SK-N-SH treated with all-trans-retinoic acid at 6 μM for 48 hours (cell line): ENCODE measurements at regions not wholly inside any gene's neighbourhood (a gene's known extent, or its start where the extent isn't known, plus 50 kb on each side); places are given as distances from the start of the nearest gene placed in this dataset.

Experiments used
- ATAC-seq: fragments of 200-7000 bp; cut with Tn5 transposase; 3 replicates; pipeline ENCODE4 v1.9.1; 2020; ENCODE audit warnings: mild to moderate bottlenecking, moderate library complexity
- ARNTL ChIP-seq: fragments of 450-650 bp; formaldehyde crosslinking; IDR thresholded peaks from 2 replicates; pipeline ENCODE4 v1.5.0; 2020; ENCODE audit warnings: low read depth, mild to moderate bottlenecking, moderate library complexity, borderline replicate concordance
- BACH2 ChIP-seq: fragments of 250-450 bp; sonication (Bioruptor Pico); IDR thresholded peaks from 2 replicates; pipeline ENCODE4 v1.9.0; 2021; ENCODE audit warnings: mild to moderate bottlenecking, borderline replicate concordance
- CREB5 ChIP-seq: fragments of 250-450 bp; sonication (Bioruptor Pico); IDR thresholded peaks from 2 replicates; pipeline ENCODE4 v1.5.1; 2020; ENCODE audit warnings: low read depth, mild to moderate bottlenecking, moderate library complexity
- CSRNP3 ChIP-seq: fragments of 250-450 bp; sonication (Bioruptor Pico); IDR thresholded peaks from 2 replicates; pipeline ENCODE4 v1.5.1; 2021; ENCODE audit warnings: mild to moderate bottlenecking, moderate library complexity
- ESRRG ChIP-seq: fragments of 250-450 bp; sonication (Bioruptor Pico); IDR thresholded peaks from 2 replicates; pipeline ENCODE4 v1.6.1; 2021; ENCODE audit warnings: mild to moderate bottlenecking
- ISL1 ChIP-seq: fragments of 250-450 bp; sonication (Bioruptor Pico); IDR thresholded peaks from 2 replicates; pipeline ENCODE4 v2.1.2; 2022; ENCODE audit warnings: mild to moderate bottlenecking, moderate library complexity
- OSR1 ChIP-seq: fragments of 250-450 bp; sonication (Bioruptor Pico); IDR thresholded peaks from 2 replicates; pipeline ENCODE4 v1.8.0; 2022; ENCODE audit warnings: moderate library complexity, mild to moderate bottlenecking, inconsistent platforms
- PATZ1 ChIP-seq: fragments of 250-450 bp; sonication (Bioruptor Pico); IDR thresholded peaks from 2 replicates; pipeline ENCODE4 v1.8.0; 2020; ENCODE audit warnings: mild to moderate bottlenecking, moderate library complexity, borderline replicate concordance
- PPARA ChIP-seq: fragments of 250-450 bp; sonication (Bioruptor Pico); IDR thresholded peaks from 2 replicates; pipeline ENCODE4 v1.5.0; 2020; ENCODE audit warnings: mild to moderate bottlenecking, borderline replicate concordance
- RARB ChIP-seq: fragments of 250-450 bp; sonication (Bioruptor Pico); IDR thresholded peaks from 2 replicates; pipeline ENCODE4 v1.8.0; 2021; ENCODE audit warnings: mild to moderate bottlenecking, moderate library complexity
- SNAI2 ChIP-seq: fragments of 250-450 bp; sonication (Bioruptor Pico); IDR thresholded peaks from 2 replicates; pipeline ENCODE4 v1.5.0; 2020; ENCODE audit warnings: mild to moderate bottlenecking, moderate library complexity
- TCF4 ChIP-seq: fragments of 250-450 bp; sonication (Bioruptor Pico); IDR thresholded peaks from 2 replicates; pipeline ENCODE4 v1.8.0; 2021; ENCODE audit warnings: mild to moderate bottlenecking, moderate library complexity, borderline replicate concordance
- ZC3H10 ChIP-seq: fragments of 250-450 bp; sonication (Bioruptor Pico); IDR thresholded peaks from 2 replicates; pipeline ENCODE4 v1.5.1; 2021; ENCODE audit warnings: mild to moderate bottlenecking, moderate library complexity
- ZFP3 ChIP-seq: fragments of 250-450 bp; sonication (Bioruptor Pico); IDR thresholded peaks from 2 replicates; pipeline ENCODE4 v1.5.0; 2020; ENCODE audit warnings: mild to moderate bottlenecking, moderate library complexity
- ZFP30 ChIP-seq: fragments of 450-650 bp; formaldehyde crosslinking; IDR thresholded peaks from 2 replicates; pipeline ENCODE4 v1.5.0; 2022; ENCODE audit warnings: mild to moderate bottlenecking, moderate library complexity
- ZNF565 ChIP-seq: fragments of 450-650 bp; formaldehyde crosslinking; conservative IDR thresholded peaks from 2 replicates; pipeline ENCODE4 v1.5.0; 2020; ENCODE audit warnings: low read depth, mild to moderate bottlenecking, moderate library complexity
- ZNF70 ChIP-seq: fragments of 450-650 bp; formaldehyde crosslinking; IDR thresholded peaks from 2 replicates; pipeline ENCODE4 v1.5.0; 2020; ENCODE audit warnings: mild to moderate bottlenecking, moderate library complexity
- TF ChIP-seq, protein P1 (sequence below): fragments of 250-450 bp; sonication (Bioruptor Pico); IDR thresholded peaks from 2 replicates; pipeline ENCODE4 v1.5.0; 2020; ENCODE audit warnings: mild to moderate bottlenecking, moderate library complexity

DNA sequence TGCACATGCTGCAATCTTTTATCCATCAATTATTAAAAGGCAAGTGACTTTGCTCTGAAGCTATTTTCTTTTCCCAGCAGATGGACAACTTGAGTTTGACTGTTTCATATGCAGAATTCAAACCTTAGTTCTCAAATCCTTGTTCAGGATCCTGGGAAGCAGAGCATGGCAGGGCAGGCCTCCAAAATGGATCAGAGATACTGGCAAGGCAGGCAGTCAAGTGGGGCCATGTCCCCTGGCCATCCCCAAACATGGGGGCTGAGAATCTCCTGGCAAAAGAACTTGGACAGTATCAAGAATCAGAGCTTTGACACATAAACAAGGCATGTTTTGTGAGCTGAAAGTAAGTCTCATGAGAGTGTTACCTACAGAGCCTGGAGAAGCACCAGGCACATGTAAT, 122.9 kb upstream of the CTNNB1 start:
- TF ChIP-seq RARB (CRISPR knock-in tag) (no peak), ZFP30 (CRISPR knock-in tag) (no peak), ZNF70 (no peak), CREB5 (CRISPR knock-in tag) (no peak), PATZ1 (CRISPR knock-in tag) (no peak), OSR1 (no peak), ZFP3 (no peak), PPARA (no peak)
- TF ChIP-seq, protein P1, sequence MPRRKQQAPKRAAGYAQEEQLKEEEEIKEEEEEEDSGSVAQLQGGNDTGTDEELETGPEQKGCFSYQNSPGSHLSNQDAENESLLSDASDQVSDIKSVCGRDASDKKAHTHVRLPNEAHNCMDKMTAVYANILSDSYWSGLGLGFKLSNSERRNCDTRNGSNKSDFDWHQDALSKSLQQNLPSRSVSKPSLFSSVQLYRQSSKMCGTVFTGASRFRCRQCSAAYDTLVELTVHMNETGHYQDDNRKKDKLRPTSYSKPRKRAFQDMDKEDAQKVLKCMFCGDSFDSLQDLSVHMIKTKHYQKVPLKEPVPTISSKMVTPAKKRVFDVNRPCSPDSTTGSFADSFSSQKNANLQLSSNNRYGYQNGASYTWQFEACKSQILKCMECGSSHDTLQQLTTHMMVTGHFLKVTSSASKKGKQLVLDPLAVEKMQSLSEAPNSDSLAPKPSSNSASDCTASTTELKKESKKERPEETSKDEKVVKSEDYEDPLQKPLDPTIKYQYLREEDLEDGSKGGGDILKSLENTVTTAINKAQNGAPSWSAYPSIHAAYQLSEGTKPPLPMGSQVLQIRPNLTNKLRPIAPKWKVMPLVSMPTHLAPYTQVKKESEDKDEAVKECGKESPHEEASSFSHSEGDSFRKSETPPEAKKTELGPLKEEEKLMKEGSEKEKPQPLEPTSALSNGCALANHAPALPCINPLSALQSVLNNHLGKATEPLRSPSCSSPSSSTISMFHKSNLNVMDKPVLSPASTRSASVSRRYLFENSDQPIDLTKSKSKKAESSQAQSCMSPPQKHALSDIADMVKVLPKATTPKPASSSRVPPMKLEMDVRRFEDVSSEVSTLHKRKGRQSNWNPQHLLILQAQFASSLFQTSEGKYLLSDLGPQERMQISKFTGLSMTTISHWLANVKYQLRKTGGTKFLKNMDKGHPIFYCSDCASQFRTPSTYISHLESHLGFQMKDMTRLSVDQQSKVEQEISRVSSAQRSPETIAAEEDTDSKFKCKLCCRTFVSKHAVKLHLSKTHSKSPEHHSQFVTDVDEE (CRISPR knock-in tag): no peak
- no peak for ATAC-seq

DNA sequence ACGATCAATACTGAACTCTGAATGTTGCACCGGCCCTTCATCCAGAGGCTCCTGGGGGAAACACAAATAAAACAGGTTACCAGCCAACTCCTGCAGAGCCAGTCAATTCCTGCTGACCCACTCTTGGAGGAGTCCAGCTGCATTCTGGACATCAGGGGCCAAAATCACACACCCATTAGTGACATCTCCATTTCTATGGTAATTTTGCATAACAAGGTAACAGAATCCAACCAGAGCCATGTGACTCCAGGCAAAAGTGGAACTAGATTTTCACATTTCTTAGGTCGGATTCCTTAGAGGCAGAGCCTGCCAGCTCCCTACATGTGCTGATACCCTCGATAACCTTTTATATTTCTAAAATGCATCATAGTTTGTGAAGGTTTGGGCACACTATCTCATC, 119.2 kb upstream of the CTNNB1 start:
- TF ChIP-seq ISL1 (no peak), ARNTL (no peak), CSRNP3 (CRISPR knock-in tag) (no peak), BACH2 (no peak), PATZ1 (CRISPR knock-in tag) (no peak), ZNF565 (CRISPR knock-in tag) (no peak), ZFP30 (CRISPR knock-in tag) (no peak), OSR1 (no peak), TCF4 (CRISPR knock-in tag) (no peak), PPARA (no peak)
- TF ChIP-seq, all 23 proteins: peak for 0
- no peak for ATAC-seq

DNA sequence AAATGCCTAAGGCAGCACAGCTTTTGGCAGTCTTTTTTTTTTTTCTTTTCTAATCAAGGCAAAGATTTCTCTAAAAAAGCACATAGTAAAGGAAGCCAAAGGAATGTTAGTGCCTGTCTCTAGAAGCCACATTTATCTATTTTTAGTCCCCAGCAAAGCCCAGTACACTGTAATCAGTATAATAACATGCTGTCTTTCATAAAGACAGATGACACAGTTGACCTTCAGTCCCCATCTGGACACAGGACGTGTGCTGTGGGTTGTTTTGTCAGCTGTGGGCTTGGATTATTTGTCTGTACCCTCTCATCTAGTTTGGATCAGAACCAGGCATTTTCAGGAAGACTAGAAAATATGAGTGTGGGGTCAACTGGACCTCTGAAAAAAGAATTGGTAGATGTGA, 110.4 kb upstream of the CTNNB1 start:
- no peak for ATAC-seq
- TF ChIP-seq OSR1 (no peak), PATZ1 (CRISPR knock-in tag) (no peak), ARNTL (no peak), ESRRG (CRISPR knock-in tag) (no peak), TCF4 (CRISPR knock-in tag) (no peak), RARB (CRISPR knock-in tag) (no peak), ZC3H10 (CRISPR knock-in tag) (no peak)
- TF ChIP-seq, all 23 proteins: peak for 0

DNA sequence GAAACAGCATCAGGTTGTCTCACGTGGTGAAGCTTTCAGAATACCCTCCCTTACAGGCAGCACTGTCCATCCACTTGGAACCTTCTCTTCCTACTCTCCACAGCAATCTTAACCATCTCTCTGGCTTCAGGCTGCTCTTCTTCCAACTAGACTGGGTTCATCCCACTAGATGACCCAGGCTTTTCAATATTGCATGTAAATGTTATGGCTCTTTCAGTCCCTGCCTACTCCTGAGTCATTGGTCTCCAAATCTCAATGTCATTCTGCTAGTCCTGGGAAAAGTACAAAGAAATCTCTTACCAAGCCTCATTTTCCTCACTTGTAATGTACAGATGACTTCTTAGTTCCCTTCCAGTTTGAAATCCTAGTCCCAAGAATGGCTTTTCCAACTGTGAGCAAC, 109.7 kb upstream of the CTNNB1 start:
- no peak for TF ChIP-seq ISL1
- TF ChIP-seq CREB5 (CRISPR knock-in tag): no peak
- TF ChIP-seq BACH2: no peak
- TF ChIP-seq PATZ1 (CRISPR knock-in tag): no peak
- no peak for TF ChIP-seq SNAI2 (CRISPR knock-in tag)
- TF ChIP-seq OSR1: no peak
- ATAC-seq: no peak
